ENCODE measurements at regions not wholly inside any gene's neighbourhood (a gene's known extent, or its start where the extent isn't known, plus 50 kb on each side); places are given as distances from the start of the nearest gene placed in this dataset.

- H3K4me3 ChIP-seq = no peak overlapping the region
- no peaks in the 10 kb centered on the region for H3K36me3 ChIP-seq
- H3K9me3 ChIP-seq = peaks cover 0 to 5% of the 10 kb centered on the region in 2 donors
- H3K27me3 ChIP-seq = no peaks in the 10 kb centered on the region
- intact Hi-C loops (cut with DNase I; ENCODE audit: low total_unique reads) = no loop called here
- H3K4me1 ChIP-seq = no peaks in the 10 kb centered on the region
- TF ChIP-seq POLR2A (IDR thresholded peaks at IDR 0.05) (no peak), CTCF (IDR thresholded peaks at IDR 0.05) (no peak)
- no peak for DNase-seq (ENCODE audit: low spot score in 2 of 2)
- no peak overlapping the region for H3K27ac ChIP-seq
These were observed 57.5 kb upstream of the ARL15 start for GRCh38 chr5:54367844-54368243.

GRCh38 chr5:54366707-54367106 lies 56.3 kb upstream of the ARL15 start:
- no peaks in the 10 kb centered on the region for H3K27me3 ChIP-seq
- intact Hi-C loops (cut with DNase I; ENCODE audit: low total_unique reads) = no loop called here
- no peak overlapping the region for H3K4me3 ChIP-seq
- no peaks in the 10 kb centered on the region for H3K9me3 ChIP-seq
- H3K27ac ChIP-seq = no peak overlapping the region
- DNase-seq (ENCODE audit: low spot score in 2 of 2) = no peak
- TF ChIP-seq CTCF (IDR thresholded peaks at IDR 0.05) (no peak), POLR2AphosphoS5 (IDR thresholded peaks at IDR 0.05) (no peak), POLR2A (IDR thresholded peaks at IDR 0.05) (no peak)
- no peaks in the 10 kb centered on the region for H3K4me1 ChIP-seq
- no peaks in the 10 kb centered on the region for H3K36me3 ChIP-seq

GRCh38 chr5:54363669-54364068 lies 53.3 kb upstream of the ARL15 start:
- H3K9me3 ChIP-seq = no peaks in the 10 kb centered on the region
- no peaks in the 10 kb centered on the region for H3K27me3 ChIP-seq
- H3K4me3 ChIP-seq = no peak overlapping the region
- H3K4me1 ChIP-seq = no peaks in the 10 kb centered on the region
- intact Hi-C loops (cut with DNase I; ENCODE audit: low total_unique reads) = no loop called here
- no peak for TF ChIP-seq POLR2AphosphoS5 (IDR thresholded peaks at IDR 0.05)
- no peak for TF ChIP-seq POLR2A (IDR thresholded peaks at IDR 0.05)
- no peak for TF ChIP-seq CTCF (IDR thresholded peaks at IDR 0.05)
- no peak for DNase-seq (ENCODE audit: low spot score in 2 of 2)
- no peaks in the 10 kb centered on the region for H3K36me3 ChIP-seq
- H3K27ac ChIP-seq = no peak overlapping the region

- no peak overlapping the region for H3K27ac ChIP-seq
- H3K36me3 ChIP-seq = no peaks in the 10 kb centered on the region
- no peak overlapping the region for H3K4me3 ChIP-seq
- TF ChIP-seq POLR2AphosphoS5 (IDR thresholded peaks at IDR 0.05) = no peak
- TF ChIP-seq CTCF (IDR thresholded peaks at IDR 0.05) = no peak
- no peak for TF ChIP-seq POLR2A (IDR thresholded peaks at IDR 0.05)
- no peak for DNase-seq (ENCODE audit: low spot score in 2 of 2)
- H3K4me1 ChIP-seq = no peaks in the 10 kb centered on the region
- intact Hi-C loops (cut with DNase I; ENCODE audit: low total_unique reads) = no loop called here
- H3K9me3 ChIP-seq = no peaks in the 10 kb centered on the region
- H3K27me3 ChIP-seq = no peaks in the 10 kb centered on the region
These were observed 52.7 kb upstream of the ARL15 start for GRCh38 chr5:54362992-54363625.

- no peak for DNase-seq (ENCODE audit: low spot score in 2 of 2)
- Histone ChIP-seq H3K9me3 (no peaks in the 10 kb centered on the region), H3K4me3 (no peak overlapping the region), H3K27ac (no peak overlapping the region), H3K36me3 (no peaks in the 10 kb centered on the region), H3K4me1 (no peaks in the 10 kb centered on the region), H3K27me3 (no peaks in the 10 kb centered on the region)
- TF ChIP-seq POLR2AphosphoS5 (IDR thresholded peaks at IDR 0.05) (no peak), CTCF (IDR thresholded peaks at IDR 0.05) (no peak), POLR2A (IDR thresholded peaks at IDR 0.05) (no peak)
- intact Hi-C loops (cut with DNase I; ENCODE audit: low total_unique reads) = no loop called here
These were observed 52.1 kb upstream of the ARL15 start for GRCh38 chr5:54362434-54362833.
